ENCODE measurements at regions not wholly inside any gene's neighbourhood (a gene's known extent, or its start where the extent isn't known, plus 50 kb on each side); places are given as distances from the start of the nearest gene placed in this dataset.

GRCh38 chr1:185672719-185673360 is 61.4 kb upstream of the HMCN1 start:
- Mint-ChIP-seq H3K27ac (no peak overlapping the region), H3K4me1 (peaks cover 17% of the 10 kb centered on the region), H3K36me3 (no peaks in the 10 kb centered on the region), H3K4me3 (no peak overlapping the region), H3K27me3 (ENCODE audit: low read depth) (no peaks in the 10 kb centered on the region), H3K9me3 (no peaks in the 10 kb centered on the region)
- TF ChIP-seq CTCF (IDR thresholded peaks at IDR 0.05; ENCODE audit: unreplicated experiment) = no peak
- DNase-seq (ENCODE audit: low spot score in 2 of 2, unreplicated experiment in 2 of 2) = no peak

- TF ChIP-seq CTCF (IDR thresholded peaks at IDR 0.05; ENCODE audit: unreplicated experiment) = no peak
- no peaks in the 10 kb centered on the region for H3K27me3 Mint-ChIP-seq (ENCODE audit: low read depth)
Measured at GRCh38 chr1:185670187-185670627, 64.0 kb upstream of the HMCN1 start.

GRCh38 chr1:185668013-185668412 is 66.2 kb upstream of the HMCN1 start:
- TF ChIP-seq CTCF (IDR thresholded peaks at IDR 0.05; ENCODE audit: unreplicated experiment) = no peak
- Mint-ChIP-seq H3K36me3 (no peaks in the 10 kb centered on the region), H3K27ac (no peak overlapping the region), H3K4me1 (peaks cover 25% of the 10 kb centered on the region), H3K4me3 (no peak overlapping the region), H3K9me3 (no peaks in the 10 kb centered on the region), H3K27me3 (ENCODE audit: low read depth) (no peaks in the 10 kb centered on the region)
- no peak for DNase-seq (ENCODE audit: low spot score in 2 of 2, unreplicated experiment in 2 of 2)

More at GRCh38 chr1:185670187-185670627, 64.0 kb upstream of the HMCN1 start:
- Mint-ChIP-seq H3K9me3 (no peaks in the 10 kb centered on the region), H3K27ac (no peak overlapping the region), H3K36me3 (no peaks in the 10 kb centered on the region), H3K4me3 (no peak overlapping the region), H3K4me1 (peaks cover 18% of the 10 kb centered on the region)
- peak in 1 of 2 experiments; percentile 54 for DNase-seq (ENCODE audit: low spot score in 2 of 2, unreplicated experiment in 2 of 2)

GRCh38 chr1:185666582-185666981 is 67.6 kb upstream of the HMCN1 start:
- H3K9me3 Mint-ChIP-seq = no peaks in the 10 kb centered on the region

GRCh38 chr1:185663771-185664296 is 70.4 kb upstream of the HMCN1 start:
- Mint-ChIP-seq H3K4me3 (no peak overlapping the region), H3K9me3 (no peaks in the 10 kb centered on the region), H3K27ac (peak overlapping the region; percentile 25), H3K4me1 (peaks cover 28% of the 10 kb centered on the region), H3K36me3 (no peaks in the 10 kb centered on the region), H3K27me3 (ENCODE audit: low read depth) (no peaks in the 10 kb centered on the region)
- TF ChIP-seq CTCF (IDR thresholded peaks at IDR 0.05; ENCODE audit: unreplicated experiment) = no peak
- DNase-seq (ENCODE audit: low spot score in 2 of 2, unreplicated experiment in 2 of 2) = no peak

More at GRCh38 chr1:185666582-185666981, 67.6 kb upstream of the HMCN1 start:
- Mint-ChIP-seq H3K4me1 (peaks cover 34% of the 10 kb centered on the region), H3K36me3 (no peaks in the 10 kb centered on the region), H3K4me3 (no peak overlapping the region), H3K27ac (no peak overlapping the region), H3K27me3 (ENCODE audit: low read depth) (no peaks in the 10 kb centered on the region)
- DNase-seq (ENCODE audit: low spot score in 2 of 2, unreplicated experiment in 2 of 2) = no peak
- TF ChIP-seq CTCF (IDR thresholded peaks at IDR 0.05; ENCODE audit: unreplicated experiment) = no peak
